A549 (cell line): ENCODE measurements at regions not wholly inside any gene's neighbourhood (a gene's known extent, or its start where the extent isn't known, plus 50 kb on each side); places are given as distances from the start of the nearest gene placed in this dataset.
A peak's percentile ranks its signal among the peaks of the same experiment; 100 is the strongest.
"Not testable (repeated sequence)": the region's sequence is repeated elsewhere in the genome, so short reads cannot be mapped to it uniquely, and the experiment has no call there.

Source experiments
- ATAC-seq, 2 experiments: fragments of 200-7000 bp in 1 of 2; fragments of >200 bp in 1 of 2; cut with Nextera tagmentation in 1 of 2; cut with Tn5 transposase in 1 of 2; 3 replicates each; pipeline versions ENCODE4 v1.8.0 to v1.9.1; 2018 to 2020; ENCODE audit warnings: mild to moderate bottlenecking in 1 of 2, moderate library complexity in 1 of 2
- CTCF ChIA-PET: fragments of 300-600 bp; sonication (Branson Sonifier 250); formaldehyde crosslinking; extraction: SDS; loops from one replicate; lab custom pipeline; 2021; ENCODE audit warnings: antibody characterized with exemption, inconsistent platforms; lab: Yijun Ruan, JAX
- POLR2A ChIA-PET: fragments of 350-600 bp; formaldehyde crosslinking; extraction: SDS; loops from one replicate; lab custom pipeline; 2021; ENCODE audit warnings: antibody characterized with exemption, inconsistent platforms; lab: Yijun Ruan, JAX
- DNase-seq, 2 experiments: peaks; one replicate each; pipeline versions ENCODE4 v3.0.0 to v3.0.0-alpha.2; 2011 to 2016; ENCODE audit warnings: low read depth in 1 of 2, low spot score in 1 of 2
- FAIRE-seq: peaks from 2 replicates; lab custom pipeline; 2011; peaks lifted over from hg19 to GRCh38; lab: Jason Lieb, UNC
- H3K27ac ChIP-seq, 2 experiments: fragments of >200 bp; sonication (Bioruptor Twin); formaldehyde crosslinking; 3 replicates each; pipeline ENCODE4 v1.5.1; 2016 to 2017
- H3K4me1 ChIP-seq: fragments of >200 bp; sonication (Bioruptor Twin); formaldehyde crosslinking; 3 replicates; pipeline ENCODE4 v1.6.1; 2016
- H3K4me2 ChIP-seq: fragments of >200 bp; sonication (Bioruptor Twin); formaldehyde crosslinking; 3 replicates; pipeline ENCODE4 v1.6.1; 2016
- H3K4me3 ChIP-seq: fragments of >200 bp; sonication (Bioruptor Twin); formaldehyde crosslinking; 3 replicates; pipeline ENCODE4 v1.5.1; 2016
- H3K9me3 ChIP-seq: fragments of >200 bp; sonication (Bioruptor Twin); formaldehyde crosslinking; 3 replicates; pipeline ENCODE4 v1.6.1; 2016
- BCL3 ChIP-seq: fragments of >200 bp; sonication (Bioruptor Twin); formaldehyde crosslinking; IDR thresholded peaks from 3 replicates; pipeline ENCODE4 v1.6.1; 2016
- CBX8 ChIP-seq: fragments of 200-600 bp; sonication (generic); IDR thresholded peaks from 2 replicates; pipeline ENCODE4 v1.6.1; 2016
- CEBPB ChIP-seq, 2 experiments: fragments of >200 bp in 1 of 2; sonication (Bioruptor Twin) in 1 of 2; formaldehyde crosslinking in 1 of 2; IDR thresholded peaks; 2 replicates each; pipeline ENCODE4 v1.6.1; 2012 to 2016
- CHD4 ChIP-seq: fragments of 200-600 bp; sonication (generic); IDR thresholded peaks from 2 replicates; pipeline ENCODE4 v1.6.1; 2016; ENCODE audit warnings: antibody characterized with exemption, mild to moderate bottlenecking, borderline replicate concordance
- HEYL ChIP-seq: fragments of 250-450 bp; sonication (Bioruptor Pico); IDR thresholded peaks from 2 replicates; pipeline ENCODE4 v1.8.0; 2021; ENCODE audit warnings: mild to moderate bottlenecking, moderate library complexity
- HMGXB4 ChIP-seq: fragments of 250-450 bp; sonication (Bioruptor Pico); IDR thresholded peaks from 2 replicates; pipeline ENCODE4 v1.5.0; 2021; ENCODE audit warnings: mild to moderate bottlenecking, moderate library complexity, borderline replicate concordance
- HOXB5 ChIP-seq: fragments of 250-450 bp; sonication (Bioruptor Pico); IDR thresholded peaks from 2 replicates; pipeline ENCODE4 v1.5.0; 2020; ENCODE audit warnings: mild to moderate bottlenecking, moderate library complexity
- MAFK ChIP-seq: fragments of 450-650 bp; IDR thresholded peaks from 2 replicates; pipeline ENCODE4 v1.6.1; 2014; ENCODE audit not compliant: partially characterized antibody
- MYC ChIP-seq: IDR thresholded peaks from 2 replicates; pipeline ENCODE4 v1.6.1; 2012; ENCODE audit warnings: mild to moderate bottlenecking, inconsistent platforms, low read length, improper control_type of control experiment, borderline replicate concordance
- NPAS2 ChIP-seq: fragments of 250-450 bp; sonication (Bioruptor Pico); IDR thresholded peaks from 2 replicates; pipeline ENCODE4 v1.8.0; 2022; ENCODE audit warnings: mild to moderate bottlenecking, moderate library complexity, borderline replicate concordance
- PBX3 ChIP-seq: IDR thresholded peaks from 2 replicates; pipeline ENCODE4 v1.6.1; 2012
- PHF8 ChIP-seq: fragments of 200-600 bp; sonication (generic); IDR thresholded peaks from 2 replicates; pipeline ENCODE4 v1.6.1; 2016; ENCODE audit warnings: low read depth, mild to moderate bottlenecking, antibody characterized with exemption, moderate library complexity, borderline replicate concordance
- POLR2A ChIP-seq: IDR thresholded peaks from 2 replicates; pipeline ENCODE4 v1.6.1; 2012; ENCODE audit warnings: mild to moderate bottlenecking, low read length
- RAD21 ChIP-seq, 2 experiments: fragments of >200 bp in 1 of 2; sonication (Bioruptor Twin) in 1 of 2; formaldehyde crosslinking in 1 of 2; IDR thresholded peaks in 1 of 2; conservative IDR thresholded peaks in 1 of 2; 2 replicates in 1 of 2; 3 replicates in 1 of 2; pipeline ENCODE4 v1.6.1; 2012 to 2018; ENCODE audit warnings: inconsistent platforms in 1 of 2
- RARB ChIP-seq: fragments of 250-450 bp; sonication (Bioruptor Pico); IDR thresholded peaks from 2 replicates; pipeline ENCODE4 v1.8.0; 2021; ENCODE audit warnings: mild to moderate bottlenecking, moderate library complexity
- RFX5 ChIP-seq: fragments of 450-650 bp; IDR thresholded peaks from 2 replicates; pipeline ENCODE4 v1.7.1; 2014; ENCODE audit warnings: antibody characterized with exemption, mild to moderate bottlenecking, moderate library complexity
- RNF2 ChIP-seq: fragments of 200-600 bp; sonication (generic); IDR thresholded peaks from 2 replicates; pipeline ENCODE4 v1.6.1; 2016; ENCODE audit warnings: low read depth, mild to moderate bottlenecking, antibody characterized with exemption, moderate library complexity, borderline replicate concordance
- TFCP2L1 ChIP-seq: fragments of 250-450 bp; sonication (Bioruptor Pico); IDR thresholded peaks from 2 replicates; pipeline ENCODE4 v1.5.0; 2021; ENCODE audit warnings: mild to moderate bottlenecking
- TP53 ChIP-seq: fragments of 250-450 bp; sonication (Bioruptor Pico); IDR thresholded peaks from 2 replicates; pipeline ENCODE4 v1.5.0; 2021; ENCODE audit warnings: mild to moderate bottlenecking, moderate library complexity
- ZSCAN20 ChIP-seq: fragments of 250-450 bp; sonication (Bioruptor Pico); IDR thresholded peaks from 2 replicates; pipeline ENCODE4 v1.8.0; 2022; ENCODE audit warnings: mild to moderate bottlenecking, moderate library complexity
- WGBS: methylation state at CpG from one replicate; pipeline ENCODE4 v1.1.6; 2017; ENCODE audit errors: missing lambda C conversion rate; 5-methylcytosine and 5-hydroxymethylcytosine counted together
- TF ChIP-seq, protein P1 (sequence below): IDR thresholded peaks from 2 replicates; pipeline ENCODE4 v1.6.1; 2012; ENCODE audit warnings: low read depth, borderline replicate concordance
- TF ChIP-seq, protein P2 (sequence below): fragments of 250-450 bp; sonication (Bioruptor Pico); IDR thresholded peaks from 2 replicates; pipeline ENCODE4 v1.5.0; 2020; ENCODE audit warnings: low read depth, mild to moderate bottlenecking, moderate library complexity

DNA sequence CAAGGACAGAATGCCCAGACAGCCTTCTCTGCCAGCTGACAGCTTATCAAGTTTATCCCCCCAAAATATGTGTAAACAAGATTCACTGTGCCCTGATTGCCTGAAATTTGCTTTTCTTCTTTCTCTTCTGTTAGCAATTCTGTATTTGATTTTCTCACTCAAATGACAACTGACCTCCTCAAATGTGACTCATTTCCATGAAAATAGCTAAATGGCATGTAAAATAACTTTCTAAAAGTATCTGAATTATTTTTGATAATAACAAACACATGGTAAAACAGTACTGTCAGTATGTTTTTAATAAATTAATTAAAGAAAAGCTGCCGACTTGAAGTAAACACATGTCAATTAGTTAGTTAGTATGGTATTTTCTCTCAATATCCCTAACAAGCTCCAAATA, 202.3 kb upstream of the STAC start:
- POLR2A ChIA-PET = no interaction called here
- CTCF ChIA-PET = no interaction called here
- no peak for ATAC-seq
- no peak for DNase-seq
- Histone ChIP-seq H3K4me1 (no peaks in the 10 kb centered on the region), H3K4me3 (no peak overlapping the region), H3K9me3 (no peaks in the 10 kb centered on the region), H3K4me2 (no peak overlapping the region), H3K27ac (no peak overlapping the region)
- WGBS = 44% methylated on average over 1 of the region's 1 CpG
- no peak for FAIRE-seq
- TF ChIP-seq, protein P1, sequence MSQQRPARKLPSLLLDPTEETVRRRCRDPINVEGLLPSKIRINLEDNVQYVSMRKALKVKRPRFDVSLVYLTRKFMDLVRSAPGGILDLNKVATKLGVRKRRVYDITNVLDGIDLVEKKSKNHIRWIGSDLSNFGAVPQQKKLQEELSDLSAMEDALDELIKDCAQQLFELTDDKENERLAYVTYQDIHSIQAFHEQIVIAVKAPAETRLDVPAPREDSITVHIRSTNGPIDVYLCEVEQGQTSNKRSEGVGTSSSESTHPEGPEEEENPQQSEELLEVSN = no peak
- no peak for TF ChIP-seq HMGXB4
- TF ChIP-seq RFX5 = no peak
- no peak for TF ChIP-seq TFCP2L1
- no peak for TF ChIP-seq CEBPB (IDR thresholded peaks at IDR 0.05)
- TF ChIP-seq RARB (CRISPR knock-in tag) = no peak
- TF ChIP-seq MYC = no peak
- TF ChIP-seq BCL3 = no peak
- TF ChIP-seq NPAS2 = no peak
- no peak for TF ChIP-seq CBX8
- TF ChIP-seq PBX3 = no peak

GRCh38 chr3:36182024-36182423, 198.3 kb upstream of the STAC start:
- H3K9me3 ChIP-seq = no peaks in the 10 kb centered on the region
- no peak overlapping the region for H3K4me3 ChIP-seq
- no peak overlapping the region for H3K4me2 ChIP-seq
- ATAC-seq (no peak), FAIRE-seq (no peak), DNase-seq (no peak)
- TF ChIP-seq MAFK = peak; percentile 63
- no peak for TF ChIP-seq RNF2
- 65% methylated on average over 2 of the region's 2 CpGs for WGBS
- no peaks in the 10 kb centered on the region for H3K4me1 ChIP-seq
- ChIA-PET CTCF (no interaction called here), POLR2A (no interaction called here)
- no peak overlapping the region for H3K27ac ChIP-seq

GRCh38 chr3:36187197-36187596, 193.1 kb upstream of the STAC start:
- CTCF ChIA-PET, H3K4me2 ChIP-seq, H3K9me3 ChIP-seq, ATAC-seq, H3K4me1 ChIP-seq, FAIRE-seq, H3K4me3 ChIP-seq, H3K27ac ChIP-seq, DNase-seq, POLR2A ChIA-PET: not testable (repeated sequence)
- WGBS = 10% methylated on average over 2 of the region's 2 CpGs

GRCh38 chr3:36192901-36193300, 187.4 kb upstream of the STAC start:
- POLR2A ChIA-PET = no interaction called here
- no peaks in the 10 kb centered on the region for H3K9me3 ChIP-seq
- H3K4me1 ChIP-seq = no peaks in the 10 kb centered on the region
- H3K27ac ChIP-seq = no peak overlapping the region
- CTCF ChIA-PET = no interaction called here
- no peak overlapping the region for H3K4me3 ChIP-seq
- TF ChIP-seq HEYL (CRISPR knock-in tag) = no peak
- no peak for TF ChIP-seq CEBPB (IDR thresholded peaks at IDR 0.05)
- no peak for TF ChIP-seq HOXB5 (CRISPR knock-in tag)
- no peak for TF ChIP-seq RAD21 (conservative IDR thresholded peaks at IDR 0.05 in 1 of 2, IDR thresholded peaks at IDR 0.05 in 1 of 2)
- TF ChIP-seq POLR2A = no peak
- no peak for TF ChIP-seq PHF8
- no peak for TF ChIP-seq ZSCAN20 (CRISPR knock-in tag)
- TF ChIP-seq, protein P1 = no peak
- TF ChIP-seq TP53 (CRISPR knock-in tag) = no peak
- TF ChIP-seq, protein P2, sequence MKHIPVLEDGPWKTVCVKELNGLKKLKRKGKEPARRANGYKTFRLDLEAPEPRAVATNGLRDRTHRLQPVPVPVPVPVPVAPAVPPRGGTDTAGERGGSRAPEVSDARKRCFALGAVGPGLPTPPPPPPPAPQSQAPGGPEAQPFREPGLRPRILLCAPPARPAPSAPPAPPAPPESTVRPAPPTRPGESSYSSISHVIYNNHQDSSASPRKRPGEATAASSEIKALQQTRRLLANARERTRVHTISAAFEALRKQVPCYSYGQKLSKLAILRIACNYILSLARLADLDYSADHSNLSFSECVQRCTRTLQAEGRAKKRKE (CRISPR knock-in tag) = no peak
- TF ChIP-seq CHD4 = no peak
- DNase-seq (no peak), FAIRE-seq (no peak), ATAC-seq (no peak)
- H3K4me2 ChIP-seq = no peak overlapping the region
